B cell (primary cell): ENCODE measurements at regions not wholly inside any gene's neighbourhood (a gene's known extent, or its start where the extent isn't known, plus 50 kb on each side); places are given as distances from the start of the nearest gene placed in this dataset.
A peak's percentile ranks its signal among the peaks of the same experiment; 100 is the strongest.

Experiments
- ATAC-seq: fragments of 200-7000 bp; cut with Tn5 transposase; one replicate; pipeline ENCODE4 v1.10.0; 2021; ENCODE audit warnings: low read depth, mild to moderate bottlenecking, moderate number of reproducible peaks, moderate library complexity
- CTCF ChIA-PET: fragments of 350-600 bp; sonication (Branson Sonifier 250); formaldehyde crosslinking; loops from one replicate; lab custom pipeline; 2021; ENCODE audit warnings: antibody characterized with exemption, inconsistent platforms; lab: Charles Lee
- POLR2A ChIA-PET: fragments of 350-600 bp; sonication (Branson Sonifier 250); formaldehyde crosslinking; loops from one replicate; lab custom pipeline; 2021; ENCODE audit warnings: antibody characterized with exemption; lab: Charles Lee
- DNase-seq: peaks from one replicate; pipeline ENCODE4 v3.0.0; 2013
- H2AFZ ChIP-seq: 2 replicates; pipeline ENCODE4 v1.6.1; 2012; ENCODE audit warnings: mild to moderate bottlenecking, low read depth, low read length; ENCODE audit not compliant: insufficient read depth, poor library complexity, severe bottlenecking
- H3K27ac ChIP-seq, 2 donors: 1 replicate in 1 of 2; 2 replicates in 1 of 2; pipeline ENCODE4 v1.5.1; 2012 to 2013; ENCODE audit warnings: low read length in 2 of 2, mild to moderate bottlenecking in 2 of 2, moderate library complexity in 1 of 2
- H3K27me3 ChIP-seq, 4 experiments: fragments of 200-600 bp in 1 of 4; sonication (generic) in 1 of 4; replicated peaks in 1 of 4; 1 replicate in 2 of 4; 2 replicates in 2 of 4; pipeline versions ENCODE4 v1.6.1 to v1.7.0; 2013 to 2016; ENCODE audit warnings: low read length in 3 of 4, mild to moderate bottlenecking in 2 of 4, mixed read lengths in 1 of 4, moderate library complexity in 1 of 4; ENCODE audit not compliant: insufficient read depth in 4 of 4, control insufficient read depth in 3 of 4; ENCODE audit errors: control extremely low read depth in 1 of 4
- H3K36me3 ChIP-seq, 2 experiments: replicated peaks in 1 of 2; 1 replicate in 1 of 2; 2 replicates in 1 of 2; pipeline versions ENCODE4 v1.6.1 to v1.7.1; 2013; ENCODE audit warnings: low read length in 1 of 2; ENCODE audit not compliant: insufficient read depth in 2 of 2, control insufficient read depth in 1 of 2; ENCODE audit errors: control extremely low read depth in 1 of 2, extremely low read depth in 1 of 2
- H3K4me1 ChIP-seq, 2 donors: fragments of 200-600 bp in 1 of 2; sonication (generic) in 1 of 2; 1 replicate in 1 of 2; 2 replicates in 1 of 2; pipeline versions ENCODE4 v1.5.1 to v1.6.1; 2013 to 2017; ENCODE audit warnings: low read length in 2 of 2; ENCODE audit not compliant: control insufficient read depth in 2 of 2, insufficient read depth in 2 of 2
- H3K4me2 ChIP-seq: replicated peaks from 2 replicates; pipeline ENCODE3; 2012; ENCODE audit warnings: mild to moderate bottlenecking, low read depth, low read length; ENCODE audit not compliant: poor library complexity, severe bottlenecking
- H3K4me3 ChIP-seq, 5 experiments: fragments of 200-600 bp in 1 of 5; sonication (generic) in 1 of 5; 1 replicate in 3 of 5; 2 replicates in 2 of 5; pipeline versions ENCODE4 v1.5.1 to v1.7.0; 2011 to 2016; ENCODE audit warnings: low read length in 4 of 5, mild to moderate bottlenecking in 4 of 5, low read depth in 2 of 5, control low read depth in 1 of 5, moderate library complexity in 1 of 5; ENCODE audit not compliant: insufficient read depth in 1 of 5; ENCODE audit errors: control extremely low read depth in 1 of 5, extremely low read depth in 1 of 5
- H3K79me2 ChIP-seq: fragments of 200-600 bp; sonication (generic); one replicate; pipeline ENCODE4 v1.6.0; 2016; ENCODE audit warnings: low read length; ENCODE audit not compliant: control insufficient read depth, insufficient read depth
- H3K9ac ChIP-seq: fragments of 200-600 bp; sonication (generic); 2 replicates; pipeline ENCODE4 v1.6.1; 2017; ENCODE audit warnings: mild to moderate bottlenecking, low read length, moderate library complexity
- H3K9me3 ChIP-seq, 3 donors: one replicate each; pipeline versions ENCODE4 v1.6.1 to v1.7.1; 2013; ENCODE audit warnings: low read length in 2 of 3; ENCODE audit not compliant: control insufficient read depth in 2 of 3, insufficient read depth in 1 of 3; ENCODE audit errors: control extremely low read depth in 1 of 3
- H4K20me1 ChIP-seq: 2 replicates; pipeline ENCODE4 v1.6.0; 2012; ENCODE audit warnings: mild to moderate bottlenecking, low read length; ENCODE audit not compliant: insufficient read depth, control insufficient read depth, poor library complexity, severe bottlenecking
- H3K27ac Mint-ChIP-seq: one replicate; pipeline ENCODE4 v1.8.0; 2021; ENCODE audit warnings: mixed read lengths
- H3K27me3 Mint-ChIP-seq: one replicate; pipeline ENCODE4 v1.8.0; 2021; ENCODE audit warnings: mixed read lengths
- H3K4me1 Mint-ChIP-seq: one replicate; pipeline ENCODE4 v1.8.0; 2021; ENCODE audit warnings: mixed read lengths
- H3K4me3 Mint-ChIP-seq: one replicate; pipeline ENCODE4 v1.8.0; 2021; ENCODE audit warnings: mixed read lengths
- H3K9me3 Mint-ChIP-seq: one replicate; pipeline ENCODE4 v1.8.0; 2022; ENCODE audit warnings: mixed read lengths; ENCODE audit not compliant: insufficient read depth
- CTCF ChIP-seq: fragments of 200-600 bp; IDR thresholded peaks from one replicate; pipeline ENCODE4 v1.8.0; 2022; ENCODE audit warnings: antibody characterized with exemption, mild to moderate bottlenecking
- WGBS: methylation state at CpG from one replicate; pipeline ENCODE4 v1.1.5; 2013; ENCODE audit warnings: missing lambda C conversion rate; ENCODE audit not compliant: insufficient coverage; 5-methylcytosine and 5-hydroxymethylcytosine counted together
- intact Hi-C: fragments of 100-400 bp; cut with micrococcal nuclease; formaldehyde crosslinking; loops from one replicate; pipeline ENCODE4 v1.10.0; 2022

- CTCF ChIA-PET, result no interaction called here
Observed at GRCh38 chr7:155203059-155203881, 94.4 kb upstream of the INSIG1 start.

More at GRCh38 chr7:155203059-155203881, 94.4 kb upstream of the INSIG1 start:
- no peaks in the 10 kb centered on the region for H3K27me3 Mint-ChIP-seq
- H3K27ac Mint-ChIP-seq, result peak overlapping the region; percentile 54
- H3K4me3 ChIP-seq, result no peak overlapping the region
- peaks cover 0 to 10% (median 0%) of the 10 kb centered on the region in 3 donors for H3K9me3 ChIP-seq
- H4K20me1 ChIP-seq, result no peaks in the 10 kb centered on the region
- no peak overlapping the region for H3K27ac ChIP-seq
- no peaks in the 10 kb centered on the region for H3K36me3 ChIP-seq
- 88% methylated on average over 14 of the region's 17 CpGs for WGBS
- H3K9ac ChIP-seq, result no peak overlapping the region
- DNase-seq (no peak), ATAC-seq (no peak)
- intact Hi-C loops, result no loop called here
- POLR2A ChIA-PET, result no interaction called here
- no peak overlapping the region for H3K4me2 ChIP-seq
- H3K27me3 ChIP-seq, result no peaks in the 10 kb centered on the region
- H3K4me1 Mint-ChIP-seq, result peaks cover 22% of the 10 kb centered on the region
- H3K4me3 Mint-ChIP-seq, result no peak overlapping the region
- H2AFZ ChIP-seq, result no peak overlapping the region
- peaks cover 19 to 23% of the 10 kb centered on the region in 2 donors for H3K4me1 ChIP-seq
- TF ChIP-seq CTCF, result no peak
- no peaks in the 10 kb centered on the region for H3K79me2 ChIP-seq
- H3K9me3 Mint-ChIP-seq, result no peaks in the 10 kb centered on the region
